ENCODE measurements at regions not wholly inside any gene's neighbourhood (a gene's known extent, or its start where the extent isn't known, plus 50 kb on each side); places are given as distances from the start of the nearest gene placed in this dataset.
"Not testable (repeated sequence)": the region's sequence is repeated elsewhere in the genome, so short reads cannot be mapped to it uniquely, and the experiment has no call there.

DNA sequence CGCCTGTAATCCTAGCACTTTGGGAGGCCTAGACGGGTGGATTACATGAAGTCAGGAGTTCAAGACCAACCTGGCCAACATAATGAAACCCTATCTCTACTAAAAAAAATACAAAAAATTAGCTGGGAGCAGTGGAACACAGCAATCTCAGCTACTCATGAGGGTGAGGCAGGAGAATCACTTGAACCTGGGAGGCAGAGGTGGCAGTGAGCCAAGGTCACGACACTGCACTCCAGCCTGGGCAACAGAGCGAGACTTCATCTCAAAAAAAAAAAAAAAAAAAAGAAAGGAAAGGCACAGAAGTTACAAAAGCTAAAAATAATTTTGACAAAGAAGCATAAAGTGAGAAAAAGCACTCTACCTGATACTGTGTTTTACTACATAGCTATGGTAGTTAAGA, 618.1 kb downstream of the PDHA2 start:
- intact Hi-C loops (cut with DNase I); DNase-seq; ATAC-seq (ENCODE audit: poor library complexity): not testable (repeated sequence)

DNA sequence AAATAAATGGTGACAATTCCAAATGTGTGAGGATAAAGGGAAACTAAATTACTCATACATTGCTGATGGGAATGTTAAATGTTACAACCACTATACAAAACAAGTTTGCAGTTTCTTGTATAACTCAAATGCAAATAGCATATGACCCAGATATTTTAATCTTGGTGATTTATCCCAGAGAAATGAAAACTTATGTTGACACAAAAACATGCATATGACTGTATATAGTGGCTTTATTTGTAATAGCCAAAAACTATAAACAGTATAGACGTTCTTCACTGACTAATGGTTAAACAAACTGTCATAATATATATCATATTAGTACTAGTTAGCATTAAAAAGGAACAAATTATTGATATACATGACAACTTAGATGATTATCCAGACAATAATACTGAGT, 619.2 kb downstream of the PDHA2 start:
- DNase-seq (no peak), ATAC-seq (ENCODE audit: poor library complexity) (no peak)

DNA sequence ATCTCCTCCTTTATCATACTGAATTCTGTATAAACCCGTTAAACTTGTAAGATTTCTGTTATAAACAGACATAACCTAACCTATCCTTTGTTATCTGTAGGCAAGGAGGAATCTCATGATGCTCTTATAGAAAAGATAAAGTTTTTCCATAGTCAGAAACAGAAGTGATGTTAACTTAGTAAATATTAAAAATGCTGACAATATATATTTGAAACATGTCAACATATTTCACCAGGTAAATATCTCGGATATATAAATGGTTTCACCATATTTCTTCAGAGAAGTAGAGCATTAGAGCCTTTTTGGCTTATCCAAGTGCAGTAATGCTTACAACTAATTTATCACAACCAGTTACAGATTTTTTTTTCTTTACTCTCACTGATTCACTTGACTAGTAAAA, 625.9 kb downstream of the PDHA2 start:
- intact Hi-C loops (cut with DNase I): no loop called here
- ATAC-seq (ENCODE audit: poor library complexity) (no peak), DNase-seq (no peak)

More for the DNA sequence above, 619.2 kb downstream of the PDHA2 start:
- intact Hi-C loops (cut with DNase I): no loop called here

DNA sequence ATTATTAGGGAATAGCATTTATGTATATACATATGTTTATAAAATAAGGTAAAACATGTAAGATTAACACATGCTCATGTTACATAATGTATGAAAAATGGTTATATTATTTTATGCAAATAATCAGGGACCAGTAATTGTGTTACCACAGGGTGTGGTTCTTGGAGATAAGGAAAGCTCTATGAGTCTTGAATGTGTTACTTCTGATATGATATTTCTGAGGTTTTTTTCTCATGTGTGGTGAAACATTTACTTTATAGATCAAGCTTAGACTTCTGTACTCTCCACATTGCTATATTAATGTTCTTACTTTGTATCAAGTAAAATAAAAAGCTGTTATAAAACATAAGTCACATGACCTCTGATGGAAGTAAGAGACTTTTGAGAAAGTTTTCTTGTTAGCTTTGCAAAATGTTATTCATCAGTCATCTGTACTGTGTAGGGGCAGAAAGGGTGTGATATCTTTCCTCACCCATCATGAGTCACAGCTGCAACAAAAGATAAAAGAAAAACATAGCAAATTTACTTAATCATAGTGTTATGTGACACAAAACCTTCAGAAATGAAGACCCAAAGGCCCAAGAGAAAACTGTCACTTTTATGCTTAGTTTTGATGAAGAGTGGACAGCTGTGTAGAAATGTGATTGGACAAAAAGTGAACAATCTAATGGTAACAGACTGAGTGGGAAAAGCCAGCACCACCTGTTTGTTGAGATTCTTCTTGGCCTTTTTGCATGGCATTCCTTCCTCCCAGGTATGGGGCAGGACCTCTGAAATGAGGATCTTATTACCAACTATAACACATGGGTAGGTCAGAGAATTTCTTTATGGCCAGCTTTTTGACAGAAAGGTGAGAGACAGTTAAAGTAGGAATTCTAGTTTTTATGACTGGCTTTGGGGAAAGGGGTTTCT, 632.3 kb downstream of the PDHA2 start:
- intact Hi-C loops (cut with DNase I): no loop called here
- DNase-seq (no peak), ATAC-seq (ENCODE audit: poor library complexity) (no peak)

DNA sequence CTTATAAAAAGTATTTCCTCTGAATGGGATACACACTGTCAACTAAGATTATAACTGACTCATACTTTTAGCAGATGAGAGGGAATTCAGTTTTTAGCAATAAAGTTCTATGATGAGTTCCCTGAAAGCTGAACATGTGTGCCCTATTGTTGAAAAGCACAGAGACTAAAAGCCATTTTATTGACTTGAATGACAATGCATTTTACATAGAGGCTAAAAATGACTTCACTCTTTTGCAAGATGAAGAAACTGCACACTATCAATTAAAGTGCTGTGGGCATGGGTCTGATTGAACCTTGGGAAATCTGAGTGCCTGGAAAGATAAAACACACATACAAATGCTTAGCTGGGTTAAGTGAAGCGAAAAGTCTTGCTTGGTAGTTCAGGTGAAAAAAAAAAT, 633.4 kb downstream of the PDHA2 start:
- ATAC-seq (ENCODE audit: poor library complexity) (no peak), DNase-seq (no peak)
- intact Hi-C loops (cut with DNase I): no loop called here

DNA sequence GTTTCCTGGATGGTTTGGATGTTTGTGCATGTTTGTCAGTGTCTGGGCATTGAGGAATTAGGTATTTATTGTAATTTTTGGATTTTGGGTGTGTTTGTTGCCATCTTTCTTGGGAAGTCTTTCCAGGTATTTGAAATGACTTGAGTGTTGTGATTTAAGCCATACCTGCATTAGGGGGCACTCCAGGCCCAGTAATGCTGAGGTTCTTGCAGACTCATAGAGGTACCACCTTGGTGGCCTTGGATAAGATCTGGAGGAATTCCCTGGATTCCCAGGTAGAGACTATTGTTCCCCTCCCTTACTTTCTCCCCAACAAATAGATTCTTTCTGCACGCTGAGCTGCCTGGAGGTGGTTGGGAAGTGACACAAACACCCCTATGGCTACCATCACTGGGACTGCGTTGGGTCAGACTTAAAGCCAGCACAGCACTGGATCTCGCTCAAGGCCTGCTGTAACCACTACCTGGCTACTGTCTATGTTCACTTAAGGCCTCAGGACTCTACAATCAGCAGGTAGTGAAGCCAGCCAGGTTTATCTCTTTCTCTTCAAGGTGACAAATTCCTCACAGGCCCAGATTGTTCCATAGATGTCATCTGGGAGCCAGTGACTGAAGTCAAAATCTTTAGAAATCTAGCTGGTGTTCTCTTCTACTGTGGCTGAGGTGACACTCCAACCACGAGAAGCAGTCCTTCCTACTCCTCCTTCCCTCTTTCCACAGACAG, 643.6 kb downstream of the PDHA2 start:
- no peak for DNase-seq
- no peak for ATAC-seq (ENCODE audit: poor library complexity)
- intact Hi-C loops (cut with DNase I): no loop called here

DNA sequence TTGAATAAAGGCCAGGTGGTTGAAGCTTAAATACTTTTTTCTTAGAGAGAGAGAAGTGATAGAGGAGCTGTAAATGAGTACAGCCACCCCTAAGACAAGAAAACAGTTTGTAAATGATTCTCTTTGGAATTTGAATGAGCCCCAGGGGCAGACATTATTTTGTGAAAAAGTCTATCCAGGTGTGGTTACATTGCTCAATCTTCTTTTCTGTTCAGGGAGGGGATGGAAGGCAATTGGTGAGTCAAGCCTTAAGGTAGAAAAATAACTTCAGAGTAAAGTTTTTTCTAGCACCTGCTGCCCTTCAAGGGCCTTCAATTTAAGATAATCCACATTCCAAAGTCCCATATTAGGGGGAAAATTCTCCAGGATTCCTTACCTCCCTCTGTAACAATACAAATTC, 646.7 kb downstream of the PDHA2 start:
- intact Hi-C loops (cut with DNase I): no loop called here
- DNase-seq (no peak), ATAC-seq (ENCODE audit: poor library complexity) (no peak)

DNA sequence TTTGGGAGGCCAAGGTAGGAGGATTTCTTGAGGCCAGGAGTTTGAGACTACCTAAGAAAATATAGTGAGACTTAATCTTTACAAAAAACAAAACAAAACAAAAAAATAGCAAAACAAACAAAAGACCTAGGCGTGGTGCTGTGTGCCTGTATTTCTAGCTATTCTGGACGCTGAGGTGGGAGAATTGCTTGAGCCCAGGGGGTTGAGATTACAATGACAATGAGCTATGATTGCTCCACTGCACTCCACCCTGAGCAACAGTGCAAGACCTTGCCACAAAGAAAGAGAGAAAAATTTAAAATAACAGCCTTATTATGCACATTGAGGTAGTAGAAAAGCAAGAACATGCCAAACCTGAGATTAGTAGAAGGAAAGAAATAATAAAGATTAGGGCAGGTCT, 657.7 kb downstream of the PDHA2 start:
- no peak for ATAC-seq (ENCODE audit: poor library complexity)
- intact Hi-C loops (cut with DNase I): no loop called here

DNA sequence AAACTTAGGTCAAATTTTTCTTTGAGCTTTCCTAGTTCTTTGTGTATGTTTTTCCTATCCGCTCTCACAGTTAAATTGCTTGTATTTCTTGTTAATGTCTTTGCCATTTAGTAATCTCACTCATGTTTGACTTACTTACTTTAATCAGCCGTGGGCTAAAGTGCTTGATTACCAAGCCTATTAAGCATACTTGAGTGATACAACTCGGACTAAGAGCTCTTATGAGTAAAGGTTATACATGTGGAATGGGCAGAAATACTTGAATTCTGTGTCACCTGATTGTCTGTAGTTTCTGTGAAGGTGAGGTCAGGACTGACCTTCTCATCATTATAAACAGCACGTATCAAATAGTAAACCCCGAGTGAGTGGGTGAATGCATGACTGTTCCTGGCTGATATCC, 664.5 kb downstream of the PDHA2 start:
- ATAC-seq (ENCODE audit: poor library complexity): no peak
- intact Hi-C loops (cut with DNase I): no loop called here

More for the DNA sequence above, 657.7 kb downstream of the PDHA2 start:
- DNase-seq: no peak

DNA sequence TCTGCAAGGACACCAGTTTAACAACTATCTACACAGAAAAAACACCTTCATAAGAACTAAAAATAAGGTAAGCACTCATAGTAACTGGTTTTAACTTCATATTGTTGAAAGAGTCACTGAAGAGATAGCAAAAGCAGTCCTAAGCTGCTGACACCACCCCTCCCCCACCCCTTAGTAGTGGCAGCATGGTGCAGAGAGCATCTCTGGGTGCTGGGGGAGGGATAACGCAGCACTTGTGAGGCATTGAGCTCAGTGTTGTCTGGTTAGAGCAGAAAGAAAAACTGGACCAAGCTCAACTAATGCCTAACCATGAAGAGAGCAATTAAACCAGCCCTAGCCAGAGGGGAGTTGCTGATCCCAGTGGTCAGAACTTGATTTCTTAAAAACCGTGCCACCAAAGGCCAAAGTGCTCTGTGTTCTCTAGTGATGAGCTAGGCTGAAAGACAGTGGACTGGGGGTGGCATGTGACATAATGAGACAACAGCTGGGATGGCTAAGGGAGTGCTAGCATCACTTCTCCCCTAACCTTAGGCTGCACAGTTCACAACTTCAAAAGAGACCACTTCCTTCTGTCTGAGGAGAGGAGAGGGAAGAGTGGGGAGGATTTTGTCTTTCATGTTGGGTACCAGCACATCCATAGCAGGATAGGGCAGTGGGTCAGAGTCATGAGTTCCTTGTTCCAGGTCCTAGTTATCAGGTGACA, 669.3 kb downstream of the PDHA2 start:
- intact Hi-C loops (cut with DNase I): no loop called here
- DNase-seq (no peak), ATAC-seq (ENCODE audit: poor library complexity) (no peak)

More for the DNA sequence above, 664.5 kb downstream of the PDHA2 start:
- DNase-seq: no peak

DNA sequence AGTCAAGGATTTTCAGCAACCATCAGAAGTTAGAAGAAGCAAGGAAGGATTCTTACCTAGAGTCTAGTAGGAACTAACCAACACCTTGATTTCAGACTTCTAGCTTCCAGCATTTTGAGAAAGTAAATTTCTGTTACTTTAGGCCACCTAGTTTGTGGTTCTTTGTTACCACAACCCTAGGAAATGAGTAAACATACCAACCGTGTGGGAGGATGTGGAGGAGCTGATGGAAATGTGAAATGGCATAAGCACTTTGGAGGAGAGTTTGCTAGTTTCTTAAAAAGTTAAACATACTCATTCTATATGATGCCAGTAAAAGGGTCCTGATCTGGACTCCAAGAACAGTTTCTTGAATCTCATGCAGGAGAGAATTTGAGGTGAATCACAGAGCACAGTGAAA, 679.4 kb downstream of the PDHA2 start:
- no peak for ATAC-seq (ENCODE audit: poor library complexity)
- intact Hi-C loops (cut with DNase I): no loop called here
- no peak for DNase-seq

DNA sequence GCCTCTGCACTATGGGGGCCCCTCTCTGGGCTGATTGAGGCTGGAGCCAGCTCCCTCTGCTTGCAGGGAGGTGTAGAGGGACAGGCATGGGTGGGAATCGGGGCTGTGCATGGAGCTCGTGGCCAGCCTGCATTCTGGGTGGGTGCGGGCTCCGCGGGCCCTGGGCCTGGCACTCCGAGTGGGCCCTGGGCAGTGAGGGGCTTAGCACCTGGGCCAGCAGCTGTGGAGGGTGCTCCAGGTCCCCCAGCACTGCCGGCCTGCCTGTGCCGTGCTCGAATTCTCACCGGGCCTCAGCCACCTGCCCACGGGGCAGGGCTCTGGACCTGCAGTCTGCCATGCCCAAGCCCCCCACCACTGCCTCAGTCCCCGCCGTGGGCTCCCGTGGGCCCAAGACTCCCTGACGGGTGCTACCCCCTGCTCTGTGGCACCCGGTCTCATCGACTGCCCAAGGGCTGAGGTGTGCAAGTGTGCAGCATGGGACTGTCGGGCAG, 681.2 kb downstream of the PDHA2 start:
- no peak for ATAC-seq (ENCODE audit: poor library complexity)

DNA sequence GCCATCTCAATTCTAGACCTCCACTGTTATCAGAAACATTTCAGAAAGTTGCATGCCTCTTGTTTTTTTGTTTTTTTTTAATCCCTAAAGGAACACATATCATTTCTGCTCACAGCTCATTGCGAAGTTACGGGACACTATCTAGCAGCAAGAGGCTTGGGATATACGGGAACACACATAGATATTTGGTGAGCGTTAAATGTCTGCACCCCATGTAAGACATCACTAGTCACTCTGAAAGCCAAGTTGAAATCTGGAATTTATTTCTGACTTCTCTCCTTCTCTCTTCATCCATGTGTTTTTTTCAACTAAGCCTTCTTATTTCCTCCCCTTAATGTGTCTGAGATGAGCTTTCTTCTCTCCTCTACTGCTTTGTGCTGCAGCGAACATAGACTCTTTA, 683.7 kb downstream of the PDHA2 start:
- ATAC-seq (ENCODE audit: poor library complexity) (no peak), DNase-seq (no peak)
- intact Hi-C loops (cut with DNase I): no loop called here

More for the DNA sequence above, 681.2 kb downstream of the PDHA2 start:
- DNase-seq: no peak
- intact Hi-C loops (cut with DNase I): no loop called here

DNA sequence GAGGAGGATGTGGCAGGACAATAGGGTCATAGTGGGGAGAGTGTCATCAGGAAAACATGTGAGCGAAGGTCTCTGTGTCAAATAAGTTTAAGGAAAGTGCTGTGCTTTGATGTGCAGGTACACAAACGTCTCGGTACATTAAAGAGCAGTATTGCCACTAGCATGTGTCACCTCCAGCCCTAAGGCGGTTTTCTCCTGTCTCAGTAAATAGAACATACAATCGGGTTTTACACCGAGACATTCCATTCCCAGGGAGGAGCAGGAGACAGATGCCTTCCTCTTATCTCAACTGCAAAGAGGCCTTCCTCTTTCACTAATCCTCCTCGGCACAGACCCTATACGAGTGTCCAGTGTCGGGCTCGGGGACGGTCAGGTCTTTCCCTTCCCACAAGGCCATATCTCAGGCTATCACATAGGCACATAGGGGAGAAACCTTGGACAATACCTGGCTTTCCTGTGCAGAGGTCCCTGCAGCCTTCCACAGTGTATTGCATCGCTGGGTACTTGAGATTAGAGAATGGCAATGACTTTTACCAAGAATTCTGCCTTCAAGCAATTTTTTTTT, 684.5 kb downstream of the PDHA2 start:
- DNase-seq (no peak), ATAC-seq (ENCODE audit: poor library complexity) (no peak)
- intact Hi-C loops (cut with DNase I): no loop called here

DNA sequence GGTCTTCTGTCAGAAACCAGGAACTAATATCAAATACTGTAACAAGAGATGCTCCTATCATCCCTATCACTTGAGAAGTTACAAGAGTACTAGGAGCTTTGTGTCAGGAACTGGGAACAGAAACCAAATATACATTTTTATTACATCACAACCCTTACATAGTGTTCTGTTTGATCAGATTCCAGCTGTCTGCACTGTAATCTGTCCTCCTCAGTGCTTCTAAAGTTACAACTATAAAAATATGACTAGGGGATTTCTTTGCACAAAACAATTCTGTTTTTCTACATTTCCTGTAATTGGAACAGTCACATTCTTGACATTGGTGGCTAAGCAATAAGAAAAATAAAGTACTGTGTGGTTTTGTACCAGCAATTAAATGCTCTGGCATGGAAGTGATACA, 686.0 kb downstream of the PDHA2 start:
- no peak for DNase-seq
- no peak for ATAC-seq (ENCODE audit: poor library complexity)
- intact Hi-C loops (cut with DNase I): no loop called here

DNA sequence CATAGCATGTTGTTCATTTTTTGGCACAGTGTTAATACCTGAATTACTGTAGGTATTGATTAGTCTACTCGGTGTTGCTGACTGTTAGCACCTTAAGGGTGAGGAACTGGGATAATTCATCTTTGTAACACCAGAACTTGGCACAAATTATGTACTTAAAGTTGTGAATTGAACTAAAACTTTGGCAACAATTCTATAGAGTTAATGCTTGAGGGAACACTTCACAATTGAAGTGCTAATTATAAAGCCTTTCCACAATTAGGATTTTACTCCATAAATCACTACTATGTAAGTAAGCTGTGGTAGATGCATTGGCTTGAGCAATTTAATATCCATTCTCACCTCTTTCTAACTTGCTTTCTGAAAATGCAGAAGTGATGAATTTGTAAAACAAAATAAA, 686.7 kb downstream of the PDHA2 start:
- DNase-seq: no peak
- intact Hi-C loops (cut with DNase I): no loop called here
- ATAC-seq (ENCODE audit: poor library complexity): no peak

DNA sequence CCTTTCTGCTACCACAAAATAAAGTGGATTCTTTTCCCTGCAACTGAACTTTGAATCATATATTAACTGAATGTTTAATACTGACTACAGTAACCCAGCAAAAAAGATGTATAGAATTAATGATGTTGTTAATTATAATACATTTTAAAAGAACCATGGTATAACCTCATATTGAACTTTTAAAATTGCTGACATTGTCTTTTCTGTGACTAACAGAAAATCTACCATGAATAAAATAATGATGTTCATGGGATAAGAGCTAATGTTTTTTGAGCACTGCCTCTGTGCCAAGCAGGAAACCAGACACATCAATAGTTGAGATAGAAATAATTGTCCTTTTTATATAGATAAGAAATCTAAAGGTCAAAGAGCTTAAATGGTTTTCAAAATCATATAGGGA, 691.9 kb downstream of the PDHA2 start:
- no peak for ATAC-seq (ENCODE audit: poor library complexity)
- no peak for DNase-seq
- intact Hi-C loops (cut with DNase I): no loop called here

DNA sequence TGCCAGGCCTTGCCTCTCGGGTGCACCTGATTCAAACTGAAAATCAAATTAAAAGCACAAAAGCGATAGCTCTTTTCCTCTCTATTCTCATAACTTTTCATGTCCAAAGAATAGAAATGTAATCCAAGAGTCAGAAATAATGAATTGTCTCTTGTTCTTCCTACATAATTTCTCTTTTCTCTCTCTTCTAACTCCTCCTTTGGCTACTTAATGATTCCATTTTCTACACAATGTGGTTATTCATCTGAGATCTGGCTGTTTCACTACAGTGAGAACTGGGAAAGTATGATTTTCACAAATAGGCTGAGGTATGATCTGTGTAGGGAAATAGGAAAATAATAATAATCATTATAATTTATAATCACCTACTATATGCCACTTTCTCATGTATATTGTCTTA, 703.5 kb downstream of the PDHA2 start:
- DNase-seq (no peak), ATAC-seq (ENCODE audit: poor library complexity) (no peak)
- intact Hi-C loops (cut with DNase I): no loop called here

DNA sequence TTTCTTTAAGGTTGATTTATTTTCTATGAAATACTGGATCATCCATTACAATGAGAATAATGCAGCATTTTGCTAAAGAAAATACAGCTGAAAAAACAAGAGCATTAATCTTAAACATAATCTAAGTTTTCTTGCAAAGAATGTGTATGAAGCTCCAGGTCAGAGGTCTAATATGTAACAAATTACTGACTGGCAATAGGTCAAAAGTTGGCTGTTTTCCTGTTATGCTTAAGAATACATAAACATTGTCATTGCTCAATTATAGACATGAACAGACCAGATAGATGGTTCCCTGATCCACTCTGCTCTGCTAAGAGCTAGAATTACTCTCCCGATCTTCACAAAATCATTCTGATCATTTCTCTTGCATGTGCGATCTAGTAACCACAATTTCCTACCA, 718.6 kb downstream of the PDHA2 start:
- ATAC-seq (ENCODE audit: poor library complexity): no peak
- DNase-seq: no peak
- intact Hi-C loops (cut with DNase I): no loop called here

All from Right ventricle myocardium superior (tissue), 1 donor.